ENCODE measurements at regions not wholly inside any gene's neighbourhood (a gene's known extent, or its start where the extent isn't known, plus 50 kb on each side); places are given as distances from the start of the nearest gene placed in this dataset.

- TF ChIP-seq GATA3 (IDR thresholded peaks at IDR 0.05; ENCODE audit: low read depth, low read length) (no peak), GATA2 (IDR thresholded peaks at IDR 0.05; ENCODE audit: low read depth, low read length) (no peak)
These were observed 142.1 kb downstream of the GXYLT1 start for GRCh38 chr12:42002563-42002962.
